ENCODE measurements at regions not wholly inside any gene's neighbourhood (a gene's known extent, or its start where the extent isn't known, plus 50 kb on each side); places are given as distances from the start of the nearest gene placed in this dataset.

GRCh38 chr12:24446287-24446686 is 496.8 kb upstream of the SOX5 start:
- Mint-ChIP-seq H3K36me3 (no peaks in the 10 kb centered on the region), H3K9me3 (peaks cover 0 to 2% (median 0%) of the 10 kb centered on the region in 9 donors), H3K27me3 (peaks cover 0 to 2% (median 0%) of the 10 kb centered on the region in 5 donors), H3K4me1 (no peaks in the 10 kb centered on the region), H3K27ac (no peak overlapping the region), H3K4me3 (no peak overlapping the region)
- DNase-seq, result no peak
- no peak for ATAC-seq
- POLR2A ChIA-PET, result no interaction called here

- no peak overlapping the region for H3K27ac Mint-ChIP-seq
- peaks cover 0 to 4% (median 0%) of the 10 kb centered on the region in 9 donors for H3K9me3 Mint-ChIP-seq
- no peak for ATAC-seq
- H3K27me3 Mint-ChIP-seq, result peaks cover 0 to 5% (median 0%) of the 10 kb centered on the region in 5 donors
- H3K4me1 Mint-ChIP-seq, result no peaks in the 10 kb centered on the region
- POLR2A ChIA-PET, result no interaction called here
- H3K36me3 Mint-ChIP-seq, result no peaks in the 10 kb centered on the region
- no peak overlapping the region for H3K4me3 Mint-ChIP-seq
- no peak for DNase-seq
Observed at GRCh38 chr12:24444634-24445033, 495.2 kb upstream of the SOX5 start.

GRCh38 chr12:24441458-24441857 is 492.0 kb upstream of the SOX5 start:
- peaks cover 0 to 5% (median 0%) of the 10 kb centered on the region in 5 donors for H3K27me3 Mint-ChIP-seq
- ATAC-seq (no peak), DNase-seq (no peak)
- no peak overlapping the region for H3K27ac Mint-ChIP-seq
- POLR2A ChIA-PET, result no interaction called here
- H3K4me3 Mint-ChIP-seq, result no peak overlapping the region
- no peaks in the 10 kb centered on the region for H3K4me1 Mint-ChIP-seq
- peaks cover 0 to 4% (median 0%) of the 10 kb centered on the region in 9 donors for H3K9me3 Mint-ChIP-seq
- H3K36me3 Mint-ChIP-seq, result no peaks in the 10 kb centered on the region

- ATAC-seq, result no peak
- POLR2A ChIA-PET, result no interaction called here
- Mint-ChIP-seq H3K27ac (no peak overlapping the region), H3K36me3 (no peaks in the 10 kb centered on the region), H3K4me1 (no peaks in the 10 kb centered on the region), H3K27me3 (peaks cover 0 to 10% (median 0%) of the 10 kb centered on the region in 5 donors), H3K4me3 (no peak overlapping the region), H3K9me3 (peaks cover 0 to 9% (median 0%) of the 10 kb centered on the region in 9 donors)
- DNase-seq, result no peak
Observed at GRCh38 chr12:24436667-24437066, 487.2 kb upstream of the SOX5 start.

GRCh38 chr12:24431872-24432271 is 482.4 kb upstream of the SOX5 start:
- Mint-ChIP-seq H3K4me3 (no peak overlapping the region), H3K36me3 (no peaks in the 10 kb centered on the region), H3K4me1 (no peaks in the 10 kb centered on the region), H3K27ac (no peak overlapping the region), H3K27me3 (peaks cover 0 to 5% (median 0%) of the 10 kb centered on the region in 5 donors), H3K9me3 (peaks cover 0 to 7% (median 0%) of the 10 kb centered on the region in 9 donors)
- ATAC-seq (no peak), DNase-seq (no peak)
- POLR2A ChIA-PET, result no interaction called here

- Mint-ChIP-seq H3K36me3 (no peaks in the 10 kb centered on the region), H3K4me3 (no peak overlapping the region), H3K27me3 (peaks cover 0 to 5% (median 0%) of the 10 kb centered on the region in 5 donors), H3K4me1 (peaks cover 0 to 5% (median 2%) of the 10 kb centered on the region in 4 donors), H3K9me3 (peaks cover 0 to 5% (median 0%) of the 10 kb centered on the region in 9 donors), H3K27ac (no peak overlapping the region)
- no peak for DNase-seq
- ATAC-seq, result no peak
- POLR2A ChIA-PET, result no interaction called here
Observed at GRCh38 chr12:24427776-24428175, 478.3 kb upstream of the SOX5 start.

- H3K4me1 Mint-ChIP-seq, result peaks cover 0 to 5% (median 2%) of the 10 kb centered on the region in 4 donors
- POLR2A ChIA-PET, result no interaction called here
- H3K27me3 Mint-ChIP-seq, result peaks cover 0 to 5% (median 0%) of the 10 kb centered on the region in 5 donors
- H3K36me3 Mint-ChIP-seq, result no peaks in the 10 kb centered on the region
- no peak overlapping the region for H3K27ac Mint-ChIP-seq
- no peak overlapping the region for H3K4me3 Mint-ChIP-seq
- ATAC-seq (no peak), DNase-seq (no peak)
- H3K9me3 Mint-ChIP-seq, result peaks cover 0 to 5% (median 0%) of the 10 kb centered on the region in 9 donors
Observed at GRCh38 chr12:24425601-24425970, 476.1 kb upstream of the SOX5 start.

- Mint-ChIP-seq H3K4me1 (peaks cover 0 to 5% (median 2%) of the 10 kb centered on the region in 4 donors), H3K27ac (no peak overlapping the region), H3K9me3 (peaks cover 0 to 5% (median 0%) of the 10 kb centered on the region in 9 donors), H3K36me3 (no peaks in the 10 kb centered on the region), H3K27me3 (peaks cover 0 to 5% (median 0%) of the 10 kb centered on the region in 5 donors), H3K4me3 (no peak overlapping the region)
- POLR2A ChIA-PET, result no interaction called here
- no peak for DNase-seq
- no peak for ATAC-seq
Observed at GRCh38 chr12:24424889-24425600, 475.6 kb upstream of the SOX5 start.

- Mint-ChIP-seq H3K9me3 (peaks cover 0 to 5% (median 0%) of the 10 kb centered on the region in 9 donors), H3K27ac (no peak overlapping the region), H3K36me3 (no peaks in the 10 kb centered on the region), H3K4me1 (peaks cover 0 to 5% (median 2%) of the 10 kb centered on the region in 4 donors), H3K27me3 (peaks cover 0 to 5% (median 0%) of the 10 kb centered on the region in 5 donors), H3K4me3 (no peak overlapping the region)
- no peak for DNase-seq
- POLR2A ChIA-PET, result no interaction called here
- no peak for ATAC-seq
Observed at GRCh38 chr12:24424376-24424775, 474.9 kb upstream of the SOX5 start.

GRCh38 chr12:24423611-24424010 is 474.1 kb upstream of the SOX5 start:
- Mint-ChIP-seq H3K4me1 (peaks cover 0 to 5% (median 2%) of the 10 kb centered on the region in 4 donors), H3K9me3 (peaks cover 0 to 5% (median 0%) of the 10 kb centered on the region in 9 donors)
- no peak for DNase-seq

GRCh38 chr12:24421759-24422158 is 472.3 kb upstream of the SOX5 start:
- Mint-ChIP-seq H3K36me3 (no peaks in the 10 kb centered on the region), H3K4me3 (no peak overlapping the region), H3K4me1 (peaks cover 0 to 7% (median 2%) of the 10 kb centered on the region in 4 donors), H3K27ac (no peak overlapping the region), H3K9me3 (peaks cover 0 to 2% (median 0%) of the 10 kb centered on the region in 9 donors), H3K27me3 (peaks cover 0 to 5% (median 0%) of the 10 kb centered on the region in 5 donors)
- POLR2A ChIA-PET, result no interaction called here
- ATAC-seq (no peak), DNase-seq (no peak)

More at GRCh38 chr12:24423611-24424010, 474.1 kb upstream of the SOX5 start:
- H3K4me3 Mint-ChIP-seq, result no peak overlapping the region
- no peak overlapping the region for H3K27ac Mint-ChIP-seq
- POLR2A ChIA-PET, result no interaction called here
- no peaks in the 10 kb centered on the region for H3K36me3 Mint-ChIP-seq
- ATAC-seq, result no peak
- peaks cover 0 to 5% (median 0%) of the 10 kb centered on the region in 5 donors for H3K27me3 Mint-ChIP-seq

GRCh38 chr12:24418157-24418556 is 468.7 kb upstream of the SOX5 start:
- Mint-ChIP-seq H3K4me1 (peaks cover 0 to 23% (median 0%) of the 10 kb centered on the region in 4 donors), H3K27ac (no peak overlapping the region), H3K9me3 (peaks cover 0 to 4% (median 0%) of the 10 kb centered on the region in 9 donors), H3K27me3 (peaks cover 0 to 3% (median 0%) of the 10 kb centered on the region in 5 donors), H3K4me3 (no peak overlapping the region), H3K36me3 (no peaks in the 10 kb centered on the region)
- ATAC-seq, result no peak
- DNase-seq, result no peak
- POLR2A ChIA-PET, result no interaction called here

- peaks cover 0 to 4% (median 0%) of the 10 kb centered on the region in 9 donors for H3K9me3 Mint-ChIP-seq
- no peak for ATAC-seq
- no peak for DNase-seq
- no peaks in the 10 kb centered on the region for H3K36me3 Mint-ChIP-seq
- H3K4me3 Mint-ChIP-seq, result no peak overlapping the region
- no peak overlapping the region for H3K27ac Mint-ChIP-seq
- POLR2A ChIA-PET, result no interaction called here
- H3K27me3 Mint-ChIP-seq, result peaks cover 0 to 3% (median 0%) of the 10 kb centered on the region in 5 donors
- H3K4me1 Mint-ChIP-seq, result peaks cover 0 to 23% (median 0%) of the 10 kb centered on the region in 4 donors
Observed at GRCh38 chr12:24416423-24417109, 467.1 kb upstream of the SOX5 start.
